ENCODE measurements at regions not wholly inside any gene's neighbourhood (a gene's known extent, or its start where the extent isn't known, plus 50 kb on each side); places are given as distances from the start of the nearest gene placed in this dataset.
A peak's percentile ranks its signal among the peaks of the same experiment; 100 is the strongest.
"Not testable (repeated sequence)": the region's sequence is repeated elsewhere in the genome, so short reads cannot be mapped to it uniquely, and the experiment has no call there.

DNA sequence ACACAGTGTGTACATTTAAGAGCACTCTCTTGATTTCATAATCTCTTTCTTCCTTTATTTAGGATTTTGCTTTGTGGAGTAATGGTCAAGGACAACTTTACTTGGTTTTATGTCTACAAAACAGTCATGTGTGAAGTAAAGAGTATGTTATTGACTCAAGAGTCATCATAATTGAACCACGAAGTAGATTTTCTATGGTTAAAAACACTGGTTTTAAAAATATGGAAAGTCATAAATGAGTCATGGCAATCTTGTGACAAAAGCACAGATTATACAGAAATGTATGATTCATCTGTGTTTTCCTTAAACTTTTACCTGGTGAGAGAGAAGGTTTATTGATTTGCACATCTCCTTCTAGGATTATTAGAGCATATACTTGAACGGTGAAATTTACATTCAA is 969.7 kb downstream of the GATA3 start:
- no peak for DNase-seq (ENCODE audit: low read depth in 2 of 2)

DNA sequence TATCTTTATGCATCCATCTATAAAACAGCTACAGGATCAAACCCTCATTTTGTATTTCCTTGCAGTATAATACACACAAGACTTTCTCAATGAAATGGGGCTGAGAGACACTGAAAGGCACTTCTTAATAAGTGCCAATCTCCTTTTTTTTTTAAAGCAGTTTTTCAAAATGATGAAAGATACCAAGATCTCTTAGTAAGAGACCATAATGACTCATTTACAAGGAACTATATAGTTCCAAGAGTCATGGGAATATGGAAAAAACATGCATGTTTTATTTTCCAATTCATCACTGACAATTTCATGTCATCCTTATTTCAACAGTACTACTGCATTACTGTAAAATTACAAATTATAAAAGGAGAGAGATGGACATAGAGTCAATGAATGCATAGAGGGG is 973.7 kb downstream of the GATA3 start:
- DNase-seq (ENCODE audit: low read depth in 2 of 2) = no peak

DNA sequence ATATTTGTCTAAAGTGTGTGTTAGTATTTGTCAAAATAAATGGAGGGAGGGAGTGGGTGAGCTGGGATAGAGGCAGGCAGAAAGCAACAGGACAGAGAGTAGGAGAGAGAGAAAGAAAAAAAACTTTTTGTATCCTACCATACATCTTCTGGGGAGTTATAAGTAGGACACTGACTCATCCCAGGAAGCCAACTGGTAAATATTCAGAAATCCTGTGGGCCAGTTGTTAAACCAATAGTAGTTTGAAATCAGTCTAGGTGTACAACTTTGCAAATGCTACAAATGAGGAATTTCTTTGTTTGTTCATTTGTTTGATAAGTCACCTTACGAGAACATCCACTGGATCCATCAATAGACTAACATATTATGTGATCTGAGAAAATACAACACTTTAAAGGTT is 980.9 kb downstream of the GATA3 start:
- DNase-seq (ENCODE audit: low read depth in 2 of 2) = no peak

DNA sequence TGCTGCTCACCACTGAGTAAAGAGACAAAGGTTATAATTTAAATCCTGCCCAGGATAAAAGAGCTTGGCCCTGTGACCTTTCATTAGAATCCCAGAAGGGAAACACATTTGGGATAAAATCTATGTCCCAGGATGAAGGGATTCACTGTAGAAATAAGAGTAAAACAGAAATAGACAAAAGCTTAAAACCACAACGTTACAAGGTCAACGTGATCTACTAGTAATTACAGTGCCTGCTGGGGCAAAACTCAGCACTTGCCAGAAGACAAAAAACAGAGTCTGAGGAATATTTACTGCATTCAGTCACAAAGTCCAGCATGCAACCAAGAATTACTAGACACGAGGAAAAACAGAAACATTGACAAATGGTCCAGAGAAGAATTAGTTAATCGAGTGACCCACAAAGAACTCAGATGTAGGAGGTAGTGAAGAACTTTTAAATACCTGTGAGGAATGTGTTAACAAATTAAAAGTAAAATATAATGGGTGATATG is 982.3 kb downstream of the GATA3 start:
- DNase-seq (ENCODE audit: low read depth in 2 of 2) = no peak

DNA sequence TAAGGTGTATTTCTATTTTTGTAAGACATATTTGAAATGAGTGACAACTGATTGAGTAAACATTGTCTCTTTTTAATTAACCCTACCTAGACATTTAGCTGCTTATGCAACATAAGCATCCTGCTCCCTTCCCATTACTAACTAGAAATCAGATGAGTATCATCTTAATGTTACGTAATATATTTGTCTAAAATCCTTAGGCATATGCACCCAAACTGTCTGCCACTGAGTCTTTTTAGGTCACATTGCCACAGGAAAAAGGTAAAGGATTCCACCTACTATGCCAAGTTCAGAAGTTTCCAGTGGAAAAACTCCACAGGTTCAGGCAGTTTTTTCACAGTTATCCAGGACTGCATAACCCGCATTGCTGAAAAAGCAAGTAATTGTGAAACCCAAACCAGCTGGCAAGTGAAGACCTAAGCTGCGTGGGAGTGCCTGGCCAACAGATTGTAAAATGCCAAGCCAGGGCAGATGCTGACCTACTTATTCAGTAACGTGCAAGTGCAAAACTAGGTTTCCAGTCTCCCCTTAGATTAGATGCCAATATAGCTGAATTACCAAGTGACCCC is 983.7 kb downstream of the GATA3 start:
- DNase-seq (ENCODE audit: low read depth in 2 of 2) = no peak

DNA sequence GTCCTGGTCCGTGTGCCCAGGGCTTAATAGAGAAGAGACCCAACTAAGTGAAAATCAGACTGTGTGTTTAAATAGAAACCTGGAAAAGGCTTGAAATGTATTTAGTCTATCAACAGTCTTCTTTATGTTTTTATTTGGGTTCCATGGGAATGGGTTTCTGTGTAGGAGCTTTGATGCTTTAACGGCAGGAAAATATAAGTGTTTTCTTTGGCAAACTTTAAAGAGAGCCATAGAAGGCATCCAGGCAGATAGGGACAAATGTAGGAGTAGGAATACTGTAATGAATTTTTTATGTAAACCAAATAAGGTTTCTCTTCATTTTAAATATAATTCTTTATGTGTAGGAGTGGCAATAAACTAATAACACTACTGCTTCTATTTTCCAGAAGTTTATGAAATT is 989.0 kb downstream of the GATA3 start:
- no peak for DNase-seq (ENCODE audit: low read depth in 2 of 2)

- no peak for DNase-seq (ENCODE audit: low read depth in 2 of 2)
Observed at GRCh38 chr10:9045311-9045710, 990.8 kb downstream of the GATA3 start.

GRCh38 chr10:9051328-9051974 is 997.0 kb downstream of the GATA3 start:
- DNase-seq (ENCODE audit: low read depth in 2 of 2) = no peak

DNA sequence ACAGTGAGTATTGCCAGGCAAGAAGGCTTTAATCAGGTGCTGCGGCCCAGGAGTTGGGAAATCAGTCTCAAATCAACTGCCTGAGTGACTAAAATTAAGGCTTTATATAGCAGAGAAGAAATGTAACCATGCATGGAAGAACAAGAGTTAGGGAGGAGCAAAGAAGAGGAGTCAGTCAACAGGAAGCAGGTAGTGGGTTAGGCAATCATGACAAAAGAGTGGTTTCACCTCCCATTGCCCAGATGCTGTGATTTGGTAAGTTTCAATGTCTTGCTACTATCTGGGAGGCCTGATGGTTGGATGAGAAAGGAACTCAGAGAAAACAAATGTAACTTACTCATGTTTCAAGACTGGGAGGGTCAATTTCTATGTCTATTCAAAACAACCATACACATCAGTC is 998.3 kb downstream of the GATA3 start:
- DNase-seq (ENCODE audit: low read depth in 2 of 2) = no peak

DNA sequence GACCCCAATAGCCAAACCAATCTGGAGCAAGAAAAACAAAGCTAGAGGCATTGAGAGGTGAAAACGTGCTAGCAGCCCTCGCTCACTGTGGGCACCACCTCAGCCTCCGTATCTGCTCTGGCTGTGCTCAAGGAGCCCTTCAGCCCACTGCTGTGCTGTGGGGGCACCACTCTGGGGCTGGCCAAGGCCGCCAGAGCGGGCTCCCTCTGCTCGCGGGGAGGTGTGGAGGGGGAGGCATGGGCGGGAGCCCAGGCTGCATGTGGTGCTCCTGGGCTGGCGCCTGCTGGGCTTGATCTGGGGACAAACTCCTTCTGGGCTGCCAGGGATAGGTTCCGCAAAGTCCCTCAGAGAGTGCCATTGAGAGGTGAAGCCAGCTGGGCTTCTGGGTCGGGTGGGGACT is 1002.0 kb downstream of the GATA3 start:
- DNase-seq (ENCODE audit: low read depth in 2 of 2) = no peak

GRCh38 chr10:9057293-9057692 is 1002.8 kb downstream of the GATA3 start:
- not testable (repeated sequence) for DNase-seq (ENCODE audit: low read depth in 2 of 2)

DNA sequence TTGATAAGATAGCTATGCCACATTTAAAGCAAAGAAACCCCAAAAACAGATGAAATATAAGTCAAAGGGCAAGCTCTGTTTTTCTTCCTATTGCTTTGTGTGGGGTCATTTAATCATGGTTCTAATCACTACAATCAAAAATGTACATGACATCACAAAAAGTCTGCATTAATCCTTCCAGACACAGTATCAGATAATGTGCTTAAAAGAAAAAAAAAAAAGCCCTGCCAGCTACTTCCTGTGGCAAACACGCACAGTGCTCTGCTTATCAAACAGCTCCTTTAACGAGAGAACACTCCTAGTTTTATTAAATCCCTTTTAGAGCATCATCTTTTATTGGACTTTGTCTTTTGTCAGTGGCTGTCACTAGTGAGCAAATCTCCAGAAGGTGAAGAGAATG is 1005.8 kb downstream of the GATA3 start:
- DNase-seq (ENCODE audit: low read depth in 2 of 2) = no peak

DNA sequence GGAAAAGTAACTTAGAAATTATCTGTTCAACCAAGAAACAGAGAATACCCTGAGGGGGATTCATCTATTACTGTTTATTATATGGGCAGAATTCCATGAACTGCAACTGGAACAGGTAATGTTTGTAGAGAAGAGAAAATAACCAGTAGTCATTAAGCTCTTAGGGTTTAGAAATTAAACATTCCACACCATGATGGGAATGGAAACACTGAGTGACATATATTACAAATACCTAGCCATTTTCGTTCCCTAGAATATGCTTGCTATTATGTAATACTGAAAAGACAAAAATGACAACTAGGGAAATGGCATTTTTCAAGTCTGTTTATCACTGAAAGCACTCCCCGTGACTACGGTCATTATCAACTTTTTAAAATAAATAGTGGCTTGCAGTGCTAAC is 1007.4 kb downstream of the GATA3 start:
- no peak for DNase-seq (ENCODE audit: low read depth in 2 of 2)

DNA sequence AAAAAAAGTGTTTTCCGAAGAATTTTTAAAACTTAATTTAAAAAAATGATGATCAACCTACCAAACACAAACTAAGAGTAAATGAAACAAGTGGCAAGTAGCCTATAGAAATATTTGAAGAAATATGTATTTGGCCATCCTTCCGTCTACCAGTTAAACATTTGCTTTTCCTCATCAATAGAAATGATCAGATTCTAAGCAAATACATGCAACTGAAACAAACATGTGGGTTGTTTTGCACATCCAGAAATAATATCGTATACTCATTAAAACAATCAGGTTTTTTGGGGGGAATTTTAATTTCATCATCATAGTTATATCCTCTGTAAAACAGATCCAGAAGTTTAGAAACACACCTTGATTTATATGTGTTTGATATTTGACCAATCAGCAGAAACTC is 1011.7 kb downstream of the GATA3 start:
- DNase-seq (ENCODE audit: low read depth in 2 of 2) = no peak

- no peak for DNase-seq (ENCODE audit: low read depth in 2 of 2)
Observed at GRCh38 chr10:9068003-9068402, 1013.5 kb downstream of the GATA3 start.

GRCh38 chr10:9069136-9069535 is 1014.6 kb downstream of the GATA3 start:
- DNase-seq (ENCODE audit: low read depth in 2 of 2) = peak in 1 of 2 donors; percentile 20

- DNase-seq (ENCODE audit: low read depth in 2 of 2) = no peak
Observed at GRCh38 chr10:9075420-9075819, 1020.9 kb downstream of the GATA3 start.

GRCh38 chr10:9076066-9076465 is 1021.6 kb downstream of the GATA3 start:
- no peak for DNase-seq (ENCODE audit: low read depth in 2 of 2)

- DNase-seq (ENCODE audit: low read depth in 2 of 2) = no peak
Observed at GRCh38 chr10:9081253-9081652, 1026.8 kb downstream of the GATA3 start.

DNA sequence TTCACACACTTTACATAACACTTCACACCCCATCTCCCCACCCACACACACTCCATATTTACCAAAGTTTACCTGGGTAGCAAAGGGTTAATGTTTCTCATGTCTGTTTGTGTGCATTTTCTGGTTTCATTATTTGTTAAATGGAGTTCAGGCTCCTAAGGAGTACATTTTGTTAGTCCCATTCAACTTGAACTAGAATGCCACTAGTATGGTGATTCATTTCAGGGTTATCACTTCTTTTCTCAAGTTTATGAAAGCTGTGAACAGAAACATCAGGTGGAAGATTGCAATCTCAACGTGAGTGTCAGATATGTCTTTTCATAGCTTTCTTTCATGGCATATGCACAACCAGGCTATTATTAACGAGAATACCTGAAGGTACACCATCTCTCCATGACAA is 1027.5 kb downstream of the GATA3 start:
- no peak for DNase-seq (ENCODE audit: low read depth in 2 of 2)

DNA sequence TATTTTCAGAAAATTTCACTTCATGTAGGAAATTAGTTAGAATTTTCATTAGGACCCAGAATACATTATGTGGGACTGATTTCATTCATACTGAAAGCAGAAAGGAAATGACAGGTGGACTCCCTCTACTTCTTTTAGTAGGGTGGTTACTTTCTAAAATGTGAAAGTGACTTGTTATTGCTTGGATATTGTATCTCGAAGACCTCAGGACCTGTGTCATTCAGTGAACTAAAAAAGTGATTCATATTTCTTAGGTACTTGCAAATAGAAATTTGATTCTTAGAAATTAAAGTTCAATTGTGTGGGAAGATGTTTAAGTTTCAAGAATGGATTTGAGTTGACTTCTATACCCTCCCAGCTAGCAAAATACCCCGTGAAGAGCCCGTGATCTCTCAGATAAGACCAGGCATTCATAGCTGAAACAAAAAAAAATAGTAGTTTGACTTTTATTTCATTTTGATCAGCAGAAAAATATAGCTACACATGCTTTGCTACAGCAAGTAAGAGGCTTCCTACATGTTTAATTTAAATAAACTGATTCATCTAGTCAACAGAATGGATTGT is 1037.1 kb downstream of the GATA3 start:
- DNase-seq (ENCODE audit: low read depth in 2 of 2) = peak; percentile 21 to 35

- peak in 1 of 2 donors; percentile 8 for DNase-seq (ENCODE audit: low read depth in 2 of 2)
Observed at GRCh38 chr10:9096288-9096687, 1041.8 kb downstream of the GATA3 start.

- no peak for DNase-seq (ENCODE audit: low read depth in 2 of 2)
Observed at GRCh38 chr10:9097206-9097990, 1042.9 kb downstream of the GATA3 start.
